ENCODE measurements at regions not wholly inside any gene's neighbourhood (a gene's known extent, or its start where the extent isn't known, plus 50 kb on each side); places are given as distances from the start of the nearest gene placed in this dataset.
"Not testable (repeated sequence)": the region's sequence is repeated elsewhere in the genome, so short reads cannot be mapped to it uniquely, and the experiment has no call there.

- DNase-seq: no peak
Measured at GRCh38 chr12:59344224-59344623, 251.6 kb upstream of the SLC16A7 start.

GRCh38 chr12:59329462-59329861 lies 266.4 kb upstream of the SLC16A7 start:
- DNase-seq: no peak

DNA sequence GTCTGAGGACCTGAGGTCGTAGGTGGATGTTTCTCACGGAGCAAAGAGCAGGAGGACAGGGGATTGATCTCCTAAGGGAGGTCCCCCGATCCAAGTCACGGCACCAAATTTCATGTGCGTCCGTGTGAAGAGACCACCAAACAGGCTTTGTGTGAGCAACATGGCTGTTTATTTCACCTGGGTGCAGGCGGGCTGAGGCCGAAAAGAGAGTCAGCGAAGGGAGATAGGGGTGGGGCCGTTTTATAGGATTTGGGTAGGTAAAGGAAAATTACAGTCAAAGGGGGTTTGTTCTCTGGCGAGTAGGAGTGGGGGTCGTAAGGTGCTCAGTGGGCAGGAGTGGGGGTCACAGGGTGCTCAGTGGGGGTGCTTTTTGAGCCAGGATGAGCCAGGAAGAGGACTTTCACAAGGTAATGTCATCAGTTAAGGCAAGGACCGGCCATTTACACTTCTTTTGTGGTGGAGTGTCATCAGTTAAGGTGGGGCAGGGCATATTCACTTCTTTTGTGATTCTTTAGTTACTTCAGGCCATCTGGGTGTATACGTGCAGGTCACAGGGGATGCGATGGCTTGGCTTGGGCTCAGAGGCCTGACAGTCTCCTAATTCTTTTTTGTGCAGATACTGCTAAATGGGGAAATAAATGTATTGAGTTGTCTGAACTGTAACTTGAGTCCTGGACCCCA lies 267.3 kb upstream of the SLC16A7 start:
- DNase-seq: not testable (repeated sequence)

GRCh38 chr12:59326457-59326856 lies 269.4 kb upstream of the SLC16A7 start:
- not testable (repeated sequence) for DNase-seq

DNA sequence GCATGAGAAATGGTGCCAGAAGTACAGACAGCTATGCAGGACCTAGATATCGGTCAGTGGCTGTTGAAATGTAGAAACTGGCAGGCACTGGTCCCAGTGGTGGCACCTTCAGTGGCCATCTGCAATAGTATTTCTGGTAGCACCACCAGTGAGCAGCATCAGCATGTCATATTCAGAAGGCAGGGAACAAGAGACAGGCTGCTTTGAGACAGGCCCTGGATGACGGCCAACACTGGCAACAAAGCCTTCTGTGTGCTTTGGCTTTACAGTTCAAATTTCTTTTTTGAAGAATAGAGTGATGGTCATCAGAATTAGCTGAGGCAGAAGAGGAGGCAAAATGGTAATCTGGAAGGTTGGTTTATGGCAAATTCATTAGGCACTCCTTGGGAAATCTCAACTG lies 273.4 kb upstream of the SLC16A7 start:
- DNase-seq: no peak

DNA sequence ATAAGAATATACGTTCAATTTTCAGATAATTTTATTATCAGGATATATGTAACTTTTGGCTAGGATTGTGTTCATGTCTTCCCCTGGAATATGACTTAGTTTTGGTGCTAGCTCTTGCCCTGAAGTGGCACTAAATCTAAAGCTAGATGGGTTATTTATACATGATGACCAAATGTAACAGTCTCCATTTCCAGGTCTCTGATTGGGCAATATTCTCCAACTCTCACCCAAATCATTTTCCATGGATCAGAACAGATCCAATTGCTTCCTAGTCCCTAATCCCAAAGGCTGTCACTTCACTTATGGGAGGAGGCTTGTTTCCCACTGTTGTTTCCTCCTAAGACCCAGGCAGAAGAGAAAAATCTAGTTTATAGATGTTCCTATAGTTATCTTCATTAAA lies 274.6 kb upstream of the SLC16A7 start:
- DNase-seq: no peak

- DNase-seq: no peak
Measured at GRCh38 chr12:59320112-59320511, 275.7 kb upstream of the SLC16A7 start.

GRCh38 chr12:59318940-59319339 lies 276.9 kb upstream of the SLC16A7 start:
- no peak for DNase-seq

- no peak for DNase-seq
Measured at GRCh38 chr12:59317598-59317997, 278.2 kb upstream of the SLC16A7 start.

DNA sequence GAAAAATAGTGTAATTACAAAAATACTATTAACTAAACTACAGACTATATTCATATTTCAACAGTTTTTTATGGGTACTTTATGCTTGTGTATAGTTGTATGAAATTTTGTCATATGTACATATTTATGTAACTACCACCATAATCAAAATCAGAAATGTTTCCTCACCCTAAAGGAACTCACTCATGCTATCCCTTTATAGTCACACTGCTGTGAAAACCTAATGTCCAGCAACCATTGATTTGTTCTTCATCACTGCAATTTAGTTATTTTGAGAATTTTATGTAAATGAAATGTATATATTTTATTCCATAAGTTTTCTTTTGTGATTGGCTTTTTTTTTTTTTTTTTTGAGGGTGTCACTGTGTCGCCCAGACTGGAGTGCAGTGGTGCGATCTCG lies 278.9 kb upstream of the SLC16A7 start:
- DNase-seq: no peak

DNA sequence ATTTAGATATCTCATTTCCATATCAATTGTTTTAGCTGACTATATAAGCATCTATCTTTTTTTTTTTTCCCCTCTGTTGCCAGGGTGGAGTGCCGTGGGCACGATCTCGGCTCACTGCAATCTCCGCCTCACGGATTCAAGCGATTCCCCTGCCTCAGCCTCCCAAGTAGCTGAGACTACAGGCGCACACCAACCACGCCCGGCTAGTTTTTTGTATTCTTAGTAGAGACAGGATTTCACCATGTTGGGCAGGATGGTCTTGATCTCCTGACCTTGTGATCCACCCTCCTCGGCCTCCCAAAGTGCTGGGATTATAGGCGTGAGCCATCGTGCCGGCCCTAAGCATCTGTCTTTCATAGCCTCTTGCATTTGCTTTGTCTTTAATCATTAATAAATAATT lies 279.5 kb upstream of the SLC16A7 start:
- not testable (repeated sequence) for DNase-seq

DNA sequence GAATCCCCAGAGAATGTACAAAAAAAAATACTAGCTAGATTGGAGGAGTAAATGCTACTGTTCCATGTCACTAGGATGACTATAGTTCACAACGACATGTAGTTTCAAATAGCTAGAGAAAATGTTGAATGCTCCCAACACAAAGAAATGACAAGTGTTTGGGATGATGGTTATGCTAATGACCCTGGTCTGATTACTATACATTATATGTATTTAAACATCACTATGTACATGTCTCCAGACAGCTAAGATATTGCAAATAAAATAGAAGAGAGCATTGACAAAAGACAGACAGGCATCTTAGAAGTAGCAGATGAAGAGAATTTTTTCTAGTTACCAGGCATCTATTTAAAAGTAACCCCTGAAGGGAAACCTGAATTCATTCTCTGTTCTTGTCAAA lies 281.6 kb upstream of the SLC16A7 start:
- DNase-seq: no peak

DNA sequence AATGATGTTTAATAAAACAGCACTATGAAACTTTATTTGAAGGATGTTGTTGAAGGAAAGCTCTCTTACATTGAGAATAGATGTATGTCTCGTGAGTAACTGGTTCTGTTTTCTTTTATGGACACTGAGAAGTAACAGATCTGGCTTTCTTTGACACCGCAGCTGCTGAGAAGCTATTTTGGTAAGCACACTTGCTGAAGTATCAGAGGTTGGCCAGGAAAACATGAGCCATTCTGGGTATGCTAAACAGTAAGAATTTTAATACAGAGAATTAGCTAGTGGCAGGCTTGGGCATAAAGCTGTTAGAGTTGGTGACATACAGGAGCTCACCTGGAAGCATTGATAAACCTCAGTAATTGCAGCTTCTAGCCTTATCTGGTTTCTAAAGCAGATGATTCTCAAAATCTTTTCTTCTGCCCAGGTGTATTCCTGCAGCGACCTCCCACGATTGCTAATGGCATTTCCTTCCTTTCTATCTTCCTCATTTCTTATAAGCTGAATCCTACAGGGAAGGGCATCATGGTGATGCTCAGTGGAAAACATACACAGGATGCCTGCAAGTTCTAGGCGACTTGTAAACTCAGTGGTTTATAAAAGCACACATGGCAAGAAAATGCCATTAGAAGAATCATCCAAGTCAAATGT lies 291.6 kb upstream of the SLC16A7 start:
- no peak for DNase-seq

GRCh38 chr12:59298296-59298695 lies 297.5 kb upstream of the SLC16A7 start:
- no peak for DNase-seq

- no peak for DNase-seq
Measured at GRCh38 chr12:59294221-59294620, 301.6 kb upstream of the SLC16A7 start.

DNA sequence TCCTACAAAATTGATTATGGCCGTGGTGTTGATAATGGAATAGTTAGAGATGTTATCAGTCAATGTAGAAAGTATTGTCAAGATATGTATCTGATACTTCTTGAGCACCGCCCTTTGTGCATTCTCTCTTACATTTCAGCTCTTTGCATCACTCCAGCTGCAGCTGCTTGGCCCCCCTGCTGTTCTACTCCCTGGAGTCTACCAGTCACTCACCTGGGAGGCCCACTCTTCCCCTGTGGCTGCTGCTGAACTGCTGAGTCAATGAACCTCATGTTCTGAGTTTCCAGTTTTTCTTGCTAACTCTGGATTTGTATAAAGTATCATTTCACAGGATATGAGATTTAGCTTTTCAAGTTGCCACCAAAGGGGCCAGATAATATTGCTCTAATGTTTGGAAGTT lies 312.8 kb upstream of the SLC16A7 start:
- no peak for DNase-seq

DNA sequence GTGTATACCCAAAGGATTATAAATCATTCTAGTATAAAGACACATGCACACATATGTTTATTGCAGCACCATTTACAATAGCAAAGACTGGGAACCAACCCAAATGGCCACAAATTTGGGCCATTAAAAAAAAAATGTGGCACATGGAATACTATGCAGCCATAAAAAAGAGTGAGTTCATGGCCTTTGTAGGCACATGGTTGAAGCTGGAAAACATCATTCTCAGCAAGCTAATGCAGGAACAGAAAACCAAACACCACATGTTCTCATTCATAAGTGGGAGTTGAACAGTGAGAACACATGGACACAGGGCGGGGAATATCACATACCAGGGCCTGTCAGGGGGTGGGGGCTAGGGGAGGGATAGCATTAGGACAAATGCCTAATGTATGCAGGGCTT lies 322.3 kb upstream of the SLC16A7 start:
- not testable (repeated sequence) for DNase-seq

- DNase-seq: no peak
Measured at GRCh38 chr12:59268295-59268809, 327.5 kb upstream of the SLC16A7 start.

GRCh38 chr12:59260202-59260601 lies 335.6 kb upstream of the SLC16A7 start:
- DNase-seq: no peak

DNA sequence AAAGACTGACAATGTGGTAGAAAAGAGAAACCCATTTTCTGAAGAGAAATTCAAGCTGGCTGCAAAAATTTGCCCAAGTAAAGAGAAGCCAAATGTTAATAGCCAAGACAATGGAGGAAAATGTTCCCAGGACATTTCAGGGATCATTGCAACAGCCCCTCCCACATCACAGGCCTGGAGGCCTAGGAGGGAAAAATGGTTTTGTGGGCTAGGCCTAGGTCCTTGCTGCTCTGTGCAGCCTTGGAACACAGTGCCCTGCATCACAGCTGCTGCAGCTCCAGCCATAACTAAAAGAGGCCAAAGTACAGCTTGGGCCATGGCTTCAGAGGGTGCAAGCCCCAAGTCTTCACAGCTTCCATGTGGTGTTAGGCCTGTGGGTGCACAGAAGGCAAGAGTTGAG lies 332.4 kb upstream of the LRIG3 start:
- DNase-seq: no peak

DNA sequence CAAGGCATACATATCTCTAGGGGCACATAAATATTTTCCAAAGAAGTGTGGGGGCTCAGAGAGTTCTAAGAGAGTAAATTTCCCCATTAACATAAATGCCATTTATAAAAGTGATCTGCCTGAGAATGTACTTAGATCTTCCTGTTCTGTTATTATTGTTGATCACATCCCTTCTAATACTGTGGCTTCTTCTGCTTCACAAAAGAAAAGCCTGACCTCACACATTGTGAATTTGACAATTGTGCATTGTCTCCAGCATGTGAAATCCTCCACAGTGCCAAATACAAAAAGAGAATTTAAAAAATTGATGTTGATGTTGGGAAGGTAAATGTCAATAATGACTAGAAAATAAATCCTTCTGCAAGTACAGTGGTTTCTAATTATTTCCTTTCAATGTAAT lies 330.5 kb upstream of the LRIG3 start:
- DNase-seq: no peak

DNA sequence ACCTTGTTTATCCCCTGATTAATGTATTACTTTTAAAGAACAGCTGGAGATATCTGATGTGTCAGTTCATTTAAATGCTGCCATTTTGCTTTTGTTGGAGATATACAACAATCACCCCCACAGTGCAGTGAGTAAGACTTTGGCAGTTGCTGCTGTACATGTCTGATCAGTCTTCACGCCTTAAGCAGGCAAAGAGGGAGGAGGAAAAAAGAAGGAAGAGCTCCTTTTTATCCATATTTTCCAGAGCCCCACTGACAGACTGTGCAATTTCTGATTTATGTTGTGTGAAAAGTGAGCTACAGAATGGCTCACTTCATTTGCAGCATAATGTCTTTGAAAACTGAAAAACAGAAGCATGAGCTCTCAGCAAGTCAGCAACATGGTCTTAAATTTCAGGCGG lies 319.7 kb upstream of the LRIG3 start:
- DNase-seq: no peak

GRCh38 chr12:59234391-59234790 lies 314.1 kb upstream of the LRIG3 start:
- no peak for DNase-seq

DNA sequence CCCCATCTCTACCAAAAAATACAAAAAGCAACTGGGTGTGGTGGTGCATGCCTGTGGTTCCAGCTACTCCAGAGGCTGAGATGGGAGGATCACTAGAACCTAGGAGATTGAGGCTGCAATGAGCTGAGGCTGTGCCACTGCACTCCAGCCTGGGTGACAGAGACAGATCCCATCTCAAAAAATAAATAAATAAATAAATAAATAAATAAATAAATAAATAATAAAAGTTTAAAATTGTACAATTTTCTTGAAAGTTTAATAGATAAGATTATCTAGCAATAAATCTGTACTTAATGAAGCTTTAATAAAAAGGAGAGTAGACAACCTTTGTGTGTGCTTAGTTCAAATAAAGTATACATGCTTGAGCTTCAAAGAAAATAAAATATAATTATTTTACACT lies 310.0 kb upstream of the LRIG3 start:
- DNase-seq: no peak

DNA sequence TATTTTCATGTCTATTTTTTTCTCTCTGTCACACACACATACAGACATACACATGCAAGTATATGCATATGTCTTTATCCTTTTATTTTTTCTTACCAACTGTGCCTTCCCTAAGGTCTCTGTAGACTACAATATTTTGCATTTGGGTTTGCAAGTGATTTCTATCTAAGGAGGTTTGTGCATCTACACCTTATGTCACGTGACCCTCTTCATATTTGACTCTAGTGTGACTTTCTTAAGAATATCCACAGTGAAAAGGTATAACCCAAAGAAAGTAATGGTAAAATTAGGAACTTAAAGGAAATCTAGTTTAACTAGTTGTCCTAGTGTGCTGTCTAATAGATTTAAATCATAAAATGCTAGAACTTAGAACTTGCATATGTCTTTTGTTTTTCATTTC lies 298.8 kb upstream of the LRIG3 start:
- no peak for DNase-seq
